GF-D8 (cell line): ENCODE measurements at regions not wholly inside any gene's neighbourhood (a gene's known extent, or its start where the extent isn't known, plus 50 kb on each side); places are given as distances from the start of the nearest gene placed in this dataset.

Source experiments
- DNase-seq: peaks from one replicate; lab custom pipeline; 2025; lab: John Stamatoyannopoulos, UW

GRCh38 chr2:239514754-239515530 is 114.1 kb upstream of the HDAC4 start:
- DNase-seq: no peak

GRCh38 chr2:239512054-239512453 is 111.2 kb upstream of the HDAC4 start:
- DNase-seq: no peak

- no peak for DNase-seq
These were observed 108.7 kb upstream of the HDAC4 start for GRCh38 chr2:239509373-239510143.

- DNase-seq: no peak
These were observed 107.4 kb upstream of the HDAC4 start for GRCh38 chr2:239508261-239508660.

GRCh38 chr2:239507576-239508258 is 106.9 kb upstream of the HDAC4 start:
- no peak for DNase-seq

GRCh38 chr2:239506961-239507360 is 106.1 kb upstream of the HDAC4 start:
- no peak for DNase-seq

- no peak for DNase-seq
These were observed 105.5 kb upstream of the HDAC4 start for GRCh38 chr2:239506101-239506857.

GRCh38 chr2:239504643-239505235 is 103.9 kb upstream of the HDAC4 start:
- DNase-seq: no peak

GRCh38 chr2:239502430-239503186 is 101.8 kb upstream of the HDAC4 start:
- DNase-seq: no peak

- peak; percentile 36 for DNase-seq
These were observed 100.0 kb upstream of the HDAC4 start for GRCh38 chr2:239500574-239501550.

GRCh38 chr2:239499726-239500573 is 99.1 kb upstream of the HDAC4 start:
- DNase-seq: no peak

GRCh38 chr2:239498981-239499634 is 98.3 kb upstream of the HDAC4 start:
- DNase-seq: no peak

- no peak for DNase-seq
These were observed 97.8 kb upstream of the HDAC4 start for GRCh38 chr2:239498576-239498975.

- no peak for DNase-seq
These were observed 95.9 kb upstream of the HDAC4 start for GRCh38 chr2:239496700-239497099.

GRCh38 chr2:239495791-239496233 is 95.0 kb upstream of the HDAC4 start:
- DNase-seq: no peak

- no peak for DNase-seq
These were observed 94.4 kb upstream of the HDAC4 start for GRCh38 chr2:239495175-239495574.

- no peak for DNase-seq
These were observed 93.8 kb upstream of the HDAC4 start for GRCh38 chr2:239494578-239494977.

GRCh38 chr2:239489481-239489880 is 88.7 kb upstream of the HDAC4 start:
- DNase-seq: no peak
